ENCODE measurements at regions not wholly inside any gene's neighbourhood (a gene's known extent, or its start where the extent isn't known, plus 50 kb on each side); places are given as distances from the start of the nearest gene placed in this dataset.

DNA sequence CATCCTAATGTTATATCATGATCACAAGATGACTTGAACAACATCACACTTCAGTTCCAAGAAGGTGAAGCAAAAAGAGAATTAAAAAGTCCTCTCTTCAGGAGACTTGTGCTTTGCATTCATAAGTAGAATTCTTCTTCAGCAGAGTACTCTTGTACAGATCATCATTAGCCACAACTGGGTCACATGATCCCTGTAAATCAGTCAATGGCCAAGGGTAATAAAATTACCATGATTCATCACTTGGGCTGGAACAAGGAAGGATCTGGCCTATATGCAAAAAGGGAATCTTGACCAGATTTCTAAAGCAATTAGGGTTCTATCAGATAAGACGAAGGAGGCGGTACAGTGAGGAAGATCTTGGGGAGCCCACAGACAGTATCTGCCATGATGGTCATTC, 458.0 kb upstream of the DEPDC1 start:
- intact Hi-C loops (cut with micrococcal nuclease) = no loop called here

DNA sequence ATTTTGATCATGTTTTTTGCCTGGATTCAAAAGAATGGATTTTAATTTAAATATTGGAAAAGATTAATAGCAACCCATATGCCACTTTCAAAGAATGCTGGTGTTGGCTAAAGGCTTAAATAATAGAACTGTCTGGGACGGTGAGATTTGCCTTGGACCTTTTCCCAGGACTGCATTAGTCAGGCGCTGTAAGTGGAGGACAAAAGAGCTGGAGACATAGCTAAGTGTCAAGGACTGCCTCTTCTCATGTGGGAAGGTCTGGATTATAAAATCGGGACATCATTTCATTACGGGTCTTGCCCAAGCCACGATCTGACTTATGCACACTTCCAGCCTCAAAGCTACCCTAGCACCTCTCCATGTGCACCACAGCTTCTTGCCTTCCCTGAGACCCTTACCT, 458.5 kb upstream of the DEPDC1 start:
- intact Hi-C loops (cut with micrococcal nuclease) = no loop called here

DNA sequence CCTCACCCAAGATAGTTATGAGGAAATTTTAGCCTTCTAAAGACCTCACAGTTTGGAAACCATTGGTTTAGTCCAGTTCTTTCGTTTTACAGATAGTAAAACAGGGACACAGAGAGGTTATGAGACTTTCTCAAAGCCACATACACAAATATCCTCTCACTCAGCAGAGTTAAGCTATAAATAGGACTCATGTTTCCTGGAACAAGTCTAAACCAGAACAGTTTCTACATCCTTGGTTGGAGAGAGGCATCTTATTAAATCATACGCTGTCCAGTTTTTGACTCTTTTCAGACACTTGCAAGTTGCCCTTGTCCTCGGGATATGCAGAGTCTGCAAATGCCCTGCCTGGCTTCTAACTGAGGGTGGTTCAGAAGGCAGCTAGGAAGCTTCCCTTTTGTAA, 462.1 kb upstream of the DEPDC1 start:
- intact Hi-C loops (cut with micrococcal nuclease) = no loop called here

DNA sequence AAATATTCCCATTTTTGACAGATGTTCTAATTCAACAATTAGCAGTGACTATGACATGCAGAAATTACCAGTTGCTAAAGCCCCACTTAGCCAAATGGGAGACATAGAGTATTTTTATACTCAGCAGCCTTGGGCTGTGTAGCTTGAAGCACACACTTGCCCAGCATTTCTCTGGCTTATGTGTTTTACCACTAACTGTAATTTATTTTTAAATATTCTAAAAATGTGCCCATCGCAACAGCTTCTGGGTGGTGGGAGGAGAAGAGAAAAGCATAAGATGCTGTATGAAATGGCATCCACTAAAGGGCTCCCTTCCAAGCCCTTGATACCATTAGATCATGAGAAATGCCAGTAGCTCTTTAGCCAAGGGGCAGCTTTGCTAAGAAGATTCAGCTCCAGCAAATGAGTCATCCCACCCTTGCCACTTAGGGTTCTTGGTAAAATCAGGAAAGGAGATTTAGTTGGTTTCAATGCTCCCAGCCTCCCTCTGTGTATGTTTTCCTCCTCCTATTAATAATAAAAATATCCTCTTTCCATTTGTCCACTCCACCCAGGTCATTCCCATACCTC, 462.7 kb upstream of the DEPDC1 start:
- intact Hi-C loops (cut with micrococcal nuclease) = no loop called here

DNA sequence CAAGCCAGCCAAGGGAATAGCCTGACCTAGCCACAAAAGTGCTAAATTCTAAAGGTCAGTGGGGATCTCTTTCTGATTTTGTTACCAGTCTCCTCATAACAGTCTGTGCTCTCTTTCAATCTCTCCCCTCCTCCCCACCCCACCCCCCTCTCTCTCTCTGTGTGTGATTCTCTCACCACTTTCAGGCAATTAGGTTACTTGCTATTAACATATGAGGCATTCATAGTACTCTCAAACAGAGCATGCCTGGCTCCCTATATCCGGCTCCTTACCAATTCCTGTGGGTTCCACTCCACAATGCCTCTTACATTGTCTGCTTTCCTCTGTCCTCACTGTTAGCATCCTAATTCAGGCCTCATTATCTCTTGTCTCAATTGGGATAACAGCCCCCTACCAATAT, 464.3 kb upstream of the DEPDC1 start:
- intact Hi-C loops (cut with micrococcal nuclease) = no loop called here

DNA sequence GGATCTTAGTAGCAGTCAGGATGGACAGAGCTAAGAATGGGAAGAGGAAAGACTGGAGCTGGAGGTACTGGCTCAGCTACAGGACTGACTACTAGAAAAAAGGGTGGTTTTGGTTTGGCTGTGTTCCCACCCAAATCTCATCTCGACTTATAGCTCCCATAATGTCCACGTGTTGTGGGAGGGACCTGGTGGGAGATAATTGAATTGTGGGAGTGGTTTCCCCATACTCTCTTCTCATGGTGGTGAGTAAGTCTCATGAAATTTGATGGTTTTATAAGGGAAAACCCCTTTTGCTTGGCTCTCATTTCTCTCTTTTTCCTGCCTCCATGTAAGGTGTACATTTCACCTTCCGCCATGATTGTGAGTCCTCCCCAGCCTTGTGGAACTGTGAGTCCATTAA, 466.5 kb upstream of the DEPDC1 start:
- intact Hi-C loops (cut with micrococcal nuclease) = no loop called here

DNA sequence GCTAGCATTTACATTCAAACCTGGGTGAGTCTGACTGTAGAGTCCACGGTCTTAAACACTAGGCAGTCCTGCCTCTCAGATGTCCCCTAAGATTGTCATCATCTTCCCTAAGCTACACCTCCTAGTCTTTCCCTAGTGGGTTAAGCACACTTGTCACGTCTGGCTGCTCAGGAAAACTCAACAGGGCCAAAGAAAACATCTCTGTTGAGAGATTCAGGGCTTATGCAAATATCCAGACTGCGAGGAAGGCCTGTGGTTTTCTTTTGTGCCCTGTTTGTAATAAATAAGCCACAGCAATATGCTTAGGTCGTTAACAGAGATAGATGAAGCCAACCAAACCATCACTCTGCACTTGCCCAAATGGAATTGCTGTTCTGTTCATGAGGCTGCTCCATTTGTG, 472.6 kb upstream of the DEPDC1 start:
- intact Hi-C loops (cut with micrococcal nuclease) = no loop called here

DNA sequence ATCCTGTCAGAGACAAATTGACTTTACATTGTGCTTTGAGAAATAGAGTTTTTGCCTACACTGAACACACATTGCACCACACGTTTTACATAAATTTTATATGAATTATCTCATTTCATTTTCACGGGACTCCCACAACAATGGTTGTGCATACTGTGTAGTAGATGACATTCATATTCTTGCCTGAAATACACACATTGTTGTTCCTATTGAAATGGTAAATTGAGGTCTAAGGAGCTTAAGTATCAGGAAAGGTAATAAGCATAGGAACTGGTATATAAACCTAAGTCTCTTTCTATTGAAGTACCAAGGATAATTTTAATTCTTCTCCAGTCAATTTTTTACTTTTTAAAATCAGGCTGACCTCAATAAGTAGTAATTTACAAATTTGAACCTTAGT, 473.7 kb upstream of the DEPDC1 start:
- intact Hi-C loops (cut with micrococcal nuclease) = no loop called here

DNA sequence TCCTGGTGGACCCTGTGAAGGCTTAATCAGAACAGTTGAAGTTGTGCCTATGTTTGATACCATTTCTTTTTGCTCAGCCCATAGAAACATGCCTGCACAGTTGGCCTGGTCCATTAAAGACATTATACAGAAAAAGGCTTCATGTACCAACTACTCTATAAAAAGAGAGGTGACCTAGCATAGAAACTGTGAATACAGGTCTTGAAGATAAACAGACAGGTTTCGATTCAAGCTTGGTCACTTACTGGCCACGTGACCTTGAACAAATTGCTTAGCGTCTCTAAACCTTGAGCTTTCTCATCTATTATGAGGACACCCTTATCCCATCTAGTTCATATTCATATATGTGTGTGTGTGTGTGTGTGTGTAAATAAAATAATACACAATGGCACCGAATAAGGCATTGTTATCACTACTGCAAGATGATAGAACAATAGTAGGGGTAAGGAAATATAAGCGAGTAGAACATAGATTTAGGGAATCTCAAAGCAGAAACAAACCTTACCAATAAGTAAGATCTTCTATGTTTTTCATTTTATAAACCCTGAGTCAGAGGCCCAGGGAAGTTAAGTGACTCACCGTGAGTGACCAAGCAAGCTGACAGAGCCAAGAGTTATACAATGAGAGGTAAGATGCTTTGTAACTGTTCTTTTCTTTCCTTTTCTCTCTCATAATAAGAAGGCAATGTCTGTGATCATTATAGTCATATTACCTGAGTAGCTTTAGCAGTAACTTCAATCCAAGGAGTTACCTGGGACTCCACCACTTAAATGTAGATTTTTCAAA, 476.8 kb upstream of the DEPDC1 start:
- intact Hi-C loops (cut with micrococcal nuclease) = no loop called here

DNA sequence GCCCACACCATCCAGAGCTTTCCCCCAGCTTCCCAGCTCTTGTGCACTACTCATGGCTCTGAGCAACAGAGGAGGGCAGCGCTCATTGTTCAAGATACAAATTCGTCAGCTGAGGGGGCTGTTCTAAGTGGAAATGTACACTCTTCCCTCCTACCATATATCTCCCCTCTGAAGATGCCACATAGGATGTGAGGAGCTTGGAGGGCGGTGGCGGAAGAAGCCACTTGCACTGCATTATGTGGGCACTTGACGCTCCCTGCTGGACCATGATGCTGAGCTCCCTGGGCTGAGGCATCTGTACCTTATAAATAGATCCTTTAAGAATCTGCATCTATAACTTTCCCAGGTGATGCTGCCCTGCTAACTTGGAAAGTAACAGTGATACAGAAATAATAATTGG, 477.6 kb upstream of the DEPDC1 start:
- intact Hi-C loops (cut with micrococcal nuclease) = no loop called here

DNA sequence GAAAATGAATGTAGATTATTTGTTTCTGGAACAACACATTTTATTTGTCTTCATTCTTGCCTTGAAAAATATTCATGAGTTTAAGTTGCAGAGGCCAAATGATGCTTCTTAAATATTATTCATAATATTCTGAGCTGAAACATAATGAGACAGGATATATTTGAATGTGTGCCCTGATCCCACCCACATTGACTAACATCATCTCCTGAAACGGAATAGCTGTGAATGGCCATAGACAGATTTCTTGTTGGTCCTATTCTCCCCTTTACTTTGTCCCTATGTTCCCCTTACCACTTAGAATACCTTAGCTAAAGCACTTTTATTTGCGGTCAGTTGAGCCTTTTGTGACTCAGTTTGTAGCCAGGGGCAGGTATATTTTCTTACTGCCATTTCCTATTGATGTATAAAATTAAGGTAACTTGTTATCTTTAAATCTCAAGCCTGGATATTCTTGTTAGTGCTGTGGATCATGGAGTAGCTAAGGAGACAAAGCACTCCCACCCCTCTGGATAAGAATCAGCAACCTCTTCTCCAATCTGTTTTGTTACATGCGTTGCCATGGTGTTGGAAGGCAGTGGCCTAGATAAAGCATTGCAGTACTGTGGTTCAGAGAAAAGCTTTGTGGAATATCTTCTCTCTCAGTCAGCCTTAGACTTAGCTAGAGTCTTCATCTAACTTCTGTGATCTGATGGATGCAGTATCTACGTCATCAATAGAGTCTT, 478.5 kb upstream of the DEPDC1 start:
- intact Hi-C loops (cut with micrococcal nuclease) = no loop called here

DNA sequence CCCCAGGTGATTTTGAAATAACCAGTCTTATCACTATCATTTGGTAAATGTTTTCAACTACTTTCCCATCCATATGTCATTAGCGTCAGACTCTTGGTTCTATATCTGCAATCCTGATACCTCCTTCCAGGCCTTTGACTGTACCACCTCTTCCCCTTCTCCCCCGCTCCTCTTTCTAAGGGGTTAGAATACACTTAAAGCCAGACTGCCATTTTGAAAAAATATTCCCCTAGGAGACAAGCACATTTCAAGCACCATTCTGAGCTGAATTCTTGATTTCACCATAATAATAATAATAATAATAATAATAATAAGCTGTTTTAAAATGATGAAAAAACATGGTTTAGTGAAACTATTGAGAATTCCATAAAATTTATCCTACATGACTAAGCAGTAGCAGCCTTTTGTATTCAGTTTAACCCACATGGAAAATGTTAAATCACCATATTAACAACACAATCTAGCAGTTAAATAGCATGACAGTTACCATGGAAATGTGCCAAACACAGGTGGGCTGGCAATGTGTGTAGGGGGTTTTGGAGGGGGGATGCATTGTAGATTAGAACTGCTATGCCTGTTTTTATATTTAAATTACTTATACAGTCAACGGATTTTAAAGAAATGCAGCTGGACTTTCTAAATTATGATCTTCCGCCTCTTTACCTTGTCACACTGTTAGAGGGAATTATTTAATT, 480.2 kb upstream of the DEPDC1 start:
- intact Hi-C loops (cut with micrococcal nuclease) = no loop called here

DNA sequence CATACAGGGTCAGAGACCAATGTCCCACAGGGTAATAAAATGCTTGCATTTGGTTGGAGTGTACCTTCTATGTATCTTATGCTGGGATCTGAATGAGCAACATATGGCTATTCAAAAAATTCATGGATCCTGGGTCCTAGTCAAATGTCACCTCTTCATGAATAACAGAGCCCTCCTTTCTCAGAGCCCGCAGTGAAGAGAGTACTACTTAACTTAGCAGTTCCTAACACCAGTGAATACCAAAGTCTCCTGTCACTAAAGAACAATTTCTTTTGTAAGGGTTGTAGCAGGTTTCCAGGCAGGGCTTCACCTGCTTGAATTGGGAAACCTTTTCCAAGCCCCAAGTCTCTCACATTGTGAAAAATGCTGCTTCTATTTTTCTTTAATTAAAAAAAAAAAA, 483.0 kb upstream of the DEPDC1 start:
- intact Hi-C loops (cut with micrococcal nuclease) = no loop called here

DNA sequence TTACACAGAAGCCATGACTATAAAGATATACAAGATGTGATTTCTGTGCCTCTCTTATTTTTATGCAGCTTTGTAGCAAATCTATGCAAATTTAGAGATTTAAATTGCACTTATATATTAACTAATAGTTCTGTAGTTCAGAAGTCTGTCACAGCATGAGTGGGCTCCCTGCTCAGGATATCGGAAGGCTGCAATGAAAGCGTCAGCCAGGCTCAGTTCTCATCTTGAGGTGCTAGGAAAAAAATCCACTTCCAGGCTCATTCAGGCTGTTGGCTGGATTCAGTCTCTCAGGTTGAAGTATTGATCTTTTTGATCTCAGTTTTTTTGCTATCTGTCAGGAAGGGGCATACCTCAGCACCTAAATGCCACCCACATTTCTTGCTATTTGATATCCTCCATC, 487.4 kb upstream of the DEPDC1 start:
- intact Hi-C loops (cut with micrococcal nuclease) = no loop called here

DNA sequence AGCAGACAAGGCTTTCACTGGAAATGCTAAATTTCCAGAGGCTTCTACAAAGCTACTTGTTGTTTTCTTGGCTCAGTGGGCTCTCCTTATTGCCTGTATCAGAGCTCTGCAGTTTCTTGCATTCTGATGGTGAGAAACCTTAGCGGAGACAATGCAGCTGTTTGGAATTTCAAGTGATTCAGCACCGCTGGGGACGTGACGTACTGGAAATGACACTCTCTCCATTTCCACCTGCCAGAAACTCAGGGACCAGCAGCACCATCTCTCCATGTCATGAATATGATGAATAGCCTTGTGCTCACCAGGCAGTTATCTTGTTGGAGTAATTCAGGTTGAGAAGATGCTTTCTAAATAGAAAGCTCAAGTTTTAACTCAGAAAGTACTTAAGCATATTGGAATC, 497.2 kb upstream of the DEPDC1 start:
- intact Hi-C loops (cut with micrococcal nuclease) = no loop called here

DNA sequence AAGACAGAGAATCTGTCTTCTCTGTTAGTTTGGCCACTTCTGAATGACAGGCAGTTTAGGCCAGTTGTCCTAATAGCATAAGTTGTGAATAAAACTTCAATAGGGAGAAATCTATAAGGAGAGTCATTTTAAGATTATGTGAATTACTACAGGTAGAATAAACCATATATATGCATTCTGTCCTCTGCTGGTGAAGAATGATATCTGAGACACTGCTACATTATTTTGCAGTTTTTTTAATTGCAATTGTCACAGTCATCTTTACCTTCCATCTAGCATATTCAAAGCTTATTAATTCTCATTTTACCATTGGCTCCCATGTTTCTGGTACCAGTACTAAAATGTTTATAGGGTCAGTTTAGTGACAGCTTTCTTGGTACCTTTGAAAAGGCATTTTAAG, 519.6 kb upstream of the DEPDC1 start:
- intact Hi-C loops (cut with micrococcal nuclease) = no loop called here

DNA sequence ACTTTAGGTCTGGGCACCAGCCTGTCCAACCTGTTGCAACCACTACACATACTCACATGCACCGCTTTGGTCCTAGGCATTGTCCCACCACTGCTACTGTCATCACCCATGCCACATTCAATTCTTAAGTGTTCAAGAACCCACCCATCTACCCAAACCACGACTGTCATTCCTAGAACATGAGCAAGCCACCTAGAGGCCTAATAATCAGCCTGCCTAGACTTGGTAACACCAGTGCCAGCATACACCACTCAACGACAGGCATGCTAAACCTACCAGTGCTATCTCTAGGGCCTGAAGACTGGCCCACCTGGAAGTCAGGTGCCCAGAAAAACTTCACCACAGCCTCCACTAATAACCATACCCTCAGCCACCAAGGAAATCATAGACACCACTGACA, 532.8 kb upstream of the DEPDC1 start:
- intact Hi-C loops (cut with micrococcal nuclease) = no loop called here

DNA sequence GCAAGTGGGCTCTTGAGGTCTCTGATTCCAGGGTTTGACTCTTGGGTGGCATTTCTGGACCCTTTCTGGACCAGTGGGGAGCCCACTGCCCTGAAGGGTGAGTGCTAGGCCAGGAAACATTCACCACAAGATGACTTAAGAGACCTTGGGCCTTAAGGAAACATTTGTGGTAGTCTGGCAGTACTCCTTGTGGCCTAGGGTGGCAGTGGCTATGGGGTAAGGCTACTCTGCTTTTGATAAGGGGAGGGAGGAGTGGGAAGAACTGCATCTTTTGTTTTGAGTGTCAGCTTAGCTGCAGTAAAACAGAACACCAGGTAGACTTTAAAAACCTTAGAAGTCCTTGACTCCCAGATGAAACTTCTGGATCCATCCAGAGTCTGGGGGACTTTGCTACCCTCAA, 529.3 kb upstream of the LRRC7 start:
- intact Hi-C loops (cut with micrococcal nuclease) = no loop called here

DNA sequence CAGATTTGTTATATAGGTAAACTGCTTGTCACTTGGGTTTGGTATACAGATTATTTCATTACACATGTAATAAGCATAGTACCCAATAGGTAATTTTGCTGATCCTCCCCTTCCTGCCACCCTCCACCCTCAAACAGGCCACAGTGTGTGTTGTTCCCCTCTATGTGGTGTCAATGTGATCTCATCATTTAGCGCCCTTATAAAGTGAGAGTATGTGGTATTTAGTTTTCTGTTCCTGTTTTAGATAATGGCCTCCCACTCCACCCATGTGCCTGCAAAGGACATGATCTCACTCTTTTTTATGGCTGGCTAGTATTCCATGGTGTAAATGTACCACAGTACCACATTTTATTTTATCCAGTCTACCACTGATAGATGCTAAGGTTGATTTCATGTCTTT, 522.1 kb upstream of the LRRC7 start:
- intact Hi-C loops (cut with micrococcal nuclease) = no loop called here

DNA sequence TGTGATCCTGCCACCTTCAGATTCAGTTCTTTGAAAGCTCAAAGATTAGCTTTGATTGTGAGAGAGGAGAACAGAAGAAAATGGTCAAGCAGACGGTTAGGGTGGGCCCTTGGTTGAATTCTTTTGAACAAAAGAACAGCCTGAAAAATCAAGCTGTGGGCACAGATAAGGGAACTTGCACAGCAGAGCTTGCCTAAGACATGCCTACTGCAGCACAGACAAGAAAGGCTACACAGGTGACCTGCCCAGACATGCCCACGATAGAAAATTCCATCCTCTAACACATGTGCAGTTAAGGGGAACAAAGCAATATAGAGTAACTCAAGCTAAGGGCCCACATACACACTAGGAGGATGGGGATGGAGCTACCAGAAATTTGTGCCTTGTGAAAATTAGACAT, 512.5 kb upstream of the LRRC7 start:
- intact Hi-C loops (cut with micrococcal nuclease) = no loop called here

DNA sequence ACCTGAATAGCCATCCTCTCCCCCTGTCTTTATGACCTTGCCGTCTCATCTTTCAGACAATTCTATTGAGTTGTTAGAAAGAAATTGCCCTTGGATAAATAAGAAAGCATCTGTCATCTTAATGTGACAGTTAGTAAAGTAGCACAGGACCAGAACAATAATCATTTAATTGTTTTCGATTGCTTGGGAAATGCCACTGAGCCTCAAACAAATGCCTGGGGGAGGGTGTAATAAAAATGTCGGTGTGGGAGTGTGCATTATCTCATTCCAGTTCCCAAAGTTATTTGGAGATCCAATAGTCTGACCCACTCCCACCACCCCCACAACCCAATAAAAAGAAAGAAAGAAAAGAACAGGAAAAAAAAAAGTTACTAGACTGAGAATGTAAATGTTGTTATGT, 509.3 kb upstream of the LRRC7 start:
- intact Hi-C loops (cut with micrococcal nuclease) = no loop called here

DNA sequence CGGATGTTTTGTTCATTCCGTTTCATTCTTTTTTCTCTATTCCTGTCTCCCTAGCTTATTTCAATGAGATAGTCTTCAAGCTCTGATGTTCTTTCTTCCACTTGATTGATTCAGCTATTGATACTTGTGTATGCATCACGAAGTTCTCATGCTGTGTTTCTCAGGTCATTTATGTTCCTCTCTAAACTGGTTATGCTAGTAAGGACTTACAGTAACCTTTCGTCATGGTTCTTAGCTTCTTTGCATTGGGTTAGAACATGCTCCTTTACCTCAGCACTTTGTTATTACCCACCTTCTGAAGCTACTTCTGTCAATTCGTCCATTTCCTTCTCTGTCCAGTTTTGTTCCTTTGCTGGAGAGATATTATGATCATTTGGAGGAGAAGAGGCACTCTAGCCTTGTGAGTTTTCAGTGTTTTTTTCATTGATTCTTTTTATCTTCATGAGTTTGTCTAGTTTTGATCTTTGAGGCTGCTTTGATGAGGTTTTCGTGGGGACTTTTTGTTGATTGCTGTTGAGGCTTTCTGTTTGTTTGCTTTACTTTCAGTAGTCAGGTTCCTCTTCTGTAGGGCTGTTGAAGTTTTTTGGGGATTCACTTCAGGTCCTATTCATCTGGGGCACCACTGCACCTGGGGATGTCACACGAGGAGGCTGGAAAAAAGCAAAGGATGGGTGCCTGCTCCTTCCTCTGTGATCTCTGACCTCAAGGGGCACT, 496.9 kb upstream of the LRRC7 start:
- intact Hi-C loops (cut with micrococcal nuclease) = no loop called here

Measured in T-helper 1 cell treated with Interleukin-12 subunit alpha and Interleukin-12 subunit beta and Interleukin-4 antibody, amounts not matched to agents 30 ng/mL and 1 ng/mL, for 36 hours (primary cell).